Sigmoid colon (tissue), 6 donors: ENCODE measurements at regions not wholly inside any gene's neighbourhood (a gene's known extent, or its start where the extent isn't known, plus 50 kb on each side); places are given as distances from the start of the nearest gene placed in this dataset.

Experiments used
- DNase-seq: peaks from one replicate; pipeline ENCODE4 v3.0.0-alpha.2; 2019
- H3K27ac ChIP-seq, 4 donors: fragments of 200-600 bp; sonication (generic); one replicate each; pipeline ENCODE4 v1.5.1; 2016 to 2019; ENCODE audit warnings: mild to moderate bottlenecking in 1 of 4
- H3K27me3 ChIP-seq, 3 donors: fragments of 200-600 bp; sonication (generic); one replicate each; pipeline ENCODE4 v1.5.1; 2019; ENCODE audit warnings: mild to moderate bottlenecking in 1 of 3
- H3K36me3 ChIP-seq, 4 donors: fragments of 200-600 bp; sonication (generic); one replicate each; pipeline ENCODE4 v1.5.1; 2016 to 2019
- H3K4me1 ChIP-seq, 4 donors: fragments of 200-600 bp; sonication (generic); one replicate each; pipeline ENCODE4 v1.5.1; 2017 to 2019
- H3K4me3 ChIP-seq, 4 donors: fragments of 200-600 bp; sonication (generic); one replicate each; pipeline ENCODE4 v1.5.1; 2017 to 2019; ENCODE audit warnings: mild to moderate bottlenecking in 2 of 4, moderate library complexity in 1 of 4
- H3K9me3 ChIP-seq, 4 donors: fragments of 200-600 bp in 3 of 4; sonication (generic) in 3 of 4; one replicate each; pipeline versions ENCODE4 v1.5.1 to v1.6.1; 2013 to 2019
- EP300 ChIP-seq, 4 donors: sonication (generic); formaldehyde crosslinking; IDR thresholded peaks; one replicate each; pipeline ENCODE4 v1.6.1; 2017; ENCODE audit warnings: antibody characterized with exemption in 4 of 4
- POLR2A ChIP-seq, 2 donors: fragments of 450-650 bp; IDR thresholded peaks; one replicate each; pipeline ENCODE4 v1.6.1; 2016; ENCODE audit warnings: antibody characterized with exemption in 2 of 2, mild to moderate bottlenecking in 2 of 2, moderate library complexity in 2 of 2
- POLR2AphosphoS5 ChIP-seq, 4 donors: sonication (generic); formaldehyde crosslinking; IDR thresholded peaks; one replicate each; pipeline ENCODE4 v1.6.1; 2017; ENCODE audit warnings: antibody characterized with exemption in 4 of 4
- WGBS, 2 donors: extraction: QIAGEN DNeasy Blood & Tissue Kit; methylation state at CpG; one replicate each; pipeline ENCODE4 v1.1.7; 2013; 5-methylcytosine and 5-hydroxymethylcytosine counted together
- intact Hi-C: fragments of 100-400 bp; cut with DNase I; formaldehyde crosslinking; loops from one replicate; pipeline ENCODE4 v1.15.1; 2023
- TF ChIP-seq, protein P1 (sequence below), 4 experiments: fragments of 450-650 bp in 3 of 4; fragments of 200-600 bp in 1 of 4; IDR thresholded peaks; one replicate each; pipeline ENCODE4 v1.5.1; 2016 to 2019; ENCODE audit warnings: antibody characterized with exemption in 4 of 4, mild to moderate bottlenecking in 3 of 4, moderate library complexity in 2 of 4
- donor health status: healthy with polysubstance abuse.
- donor health status: healthy.

- intact Hi-C loops = no loop called here
- no peaks in the 10 kb centered on the region for H3K36me3 ChIP-seq
- DNase-seq = no peak
- H3K4me3 ChIP-seq = no peak overlapping the region
- H3K27ac ChIP-seq = no peak overlapping the region
- TF ChIP-seq, protein P1, sequence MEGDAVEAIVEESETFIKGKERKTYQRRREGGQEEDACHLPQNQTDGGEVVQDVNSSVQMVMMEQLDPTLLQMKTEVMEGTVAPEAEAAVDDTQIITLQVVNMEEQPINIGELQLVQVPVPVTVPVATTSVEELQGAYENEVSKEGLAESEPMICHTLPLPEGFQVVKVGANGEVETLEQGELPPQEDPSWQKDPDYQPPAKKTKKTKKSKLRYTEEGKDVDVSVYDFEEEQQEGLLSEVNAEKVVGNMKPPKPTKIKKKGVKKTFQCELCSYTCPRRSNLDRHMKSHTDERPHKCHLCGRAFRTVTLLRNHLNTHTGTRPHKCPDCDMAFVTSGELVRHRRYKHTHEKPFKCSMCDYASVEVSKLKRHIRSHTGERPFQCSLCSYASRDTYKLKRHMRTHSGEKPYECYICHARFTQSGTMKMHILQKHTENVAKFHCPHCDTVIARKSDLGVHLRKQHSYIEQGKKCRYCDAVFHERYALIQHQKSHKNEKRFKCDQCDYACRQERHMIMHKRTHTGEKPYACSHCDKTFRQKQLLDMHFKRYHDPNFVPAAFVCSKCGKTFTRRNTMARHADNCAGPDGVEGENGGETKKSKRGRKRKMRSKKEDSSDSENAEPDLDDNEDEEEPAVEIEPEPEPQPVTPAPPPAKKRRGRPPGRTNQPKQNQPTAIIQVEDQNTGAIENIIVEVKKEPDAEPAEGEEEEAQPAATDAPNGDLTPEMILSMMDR (IDR thresholded peaks at IDR 0.05) = no peak
- TF ChIP-seq POLR2A (IDR thresholded peaks at IDR 0.05) (no peak), EP300 (IDR thresholded peaks at IDR 0.05) (no peak), POLR2AphosphoS5 (IDR thresholded peaks at IDR 0.05) (no peak)
- no peaks in the 10 kb centered on the region for H3K27me3 ChIP-seq
- H3K9me3 ChIP-seq = no peaks in the 10 kb centered on the region
- peaks cover 0 to 15% (median 11%) of the 10 kb centered on the region in 4 donors for H3K4me1 ChIP-seq
- WGBS, 2 donors = 87 to 91% methylated on average over 5 of the region's 5 CpGs
These were observed 63.2 kb upstream of the KLHL29 start for GRCh38 chr2:23321751-23322150.

GRCh38 chr2:23322567-23323197 is 62.3 kb upstream of the KLHL29 start:
- Histone ChIP-seq H3K4me1 (peaks cover 0 to 24% (median 14%) of the 10 kb centered on the region in 4 donors), H3K27ac (peak overlapping the region in 2 of 4 donors; percentile 32 to 39), H3K36me3 (no peaks in the 10 kb centered on the region), H3K4me3 (no peak overlapping the region), H3K9me3 (no peaks in the 10 kb centered on the region), H3K27me3 (no peaks in the 10 kb centered on the region)
- 83 to 85% methylated on average over 7 of the region's 7 CpGs for WGBS, 2 donors
- no peak for DNase-seq
- intact Hi-C loops = no loop called here
- TF ChIP-seq EP300 (IDR thresholded peaks at IDR 0.05) (no peak), POLR2A (IDR thresholded peaks at IDR 0.05) (no peak), POLR2AphosphoS5 (IDR thresholded peaks at IDR 0.05) (no peak)
- TF ChIP-seq, protein P1 (IDR thresholded peaks at IDR 0.05) = no peak

DNA sequence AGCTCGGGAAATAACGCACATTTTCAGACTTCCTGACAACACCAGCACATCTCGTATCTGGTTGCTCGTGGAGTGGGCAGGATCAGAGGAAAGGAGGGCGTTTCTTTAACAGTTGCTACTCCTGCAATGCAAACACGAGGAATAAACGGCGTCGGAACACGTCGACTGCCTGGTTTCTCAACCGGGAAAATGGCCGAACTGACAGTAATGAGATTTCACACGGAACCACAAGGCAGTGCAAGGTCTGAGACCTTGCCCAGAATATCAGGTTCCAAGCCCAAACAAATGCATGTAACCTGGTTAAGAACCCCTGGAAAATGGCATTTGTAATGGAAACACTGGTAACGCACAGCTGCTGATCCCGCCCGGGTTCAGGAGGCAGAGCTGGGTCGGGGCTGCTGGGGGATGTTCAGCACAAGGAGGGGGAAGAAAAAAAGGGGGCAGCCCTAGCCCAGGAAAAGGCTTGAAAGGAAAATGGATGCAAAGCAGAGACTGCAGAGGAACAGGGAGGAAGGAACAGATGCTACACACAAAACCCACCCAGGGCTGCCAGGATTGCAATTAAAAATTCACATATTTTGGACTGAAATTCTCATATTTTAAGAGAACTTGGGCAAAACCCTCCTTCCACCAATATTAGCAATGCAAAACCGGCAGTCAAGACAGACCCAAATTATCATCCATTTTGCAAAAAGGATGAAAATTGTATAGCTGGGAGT is 61.6 kb upstream of the KLHL29 start:
- intact Hi-C loops = no loop called here
- DNase-seq = no peak
- Histone ChIP-seq H3K27me3 (no peaks in the 10 kb centered on the region), H3K9me3 (no peaks in the 10 kb centered on the region), H3K27ac (peak overlapping the region in 2 of 4 donors; percentile 32 to 39), H3K36me3 (no peaks in the 10 kb centered on the region), H3K4me1 (peaks cover 0 to 31% (median 19%) of the 10 kb centered on the region in 4 donors), H3K4me3 (no peak overlapping the region)
- TF ChIP-seq, protein P1 (IDR thresholded peaks at IDR 0.05) = no peak
- TF ChIP-seq POLR2AphosphoS5 (IDR thresholded peaks at IDR 0.05) = no peak
- no peak for TF ChIP-seq EP300 (IDR thresholded peaks at IDR 0.05)
- TF ChIP-seq POLR2A (IDR thresholded peaks at IDR 0.05) = no peak
- WGBS, 2 donors = 88 to 90% methylated on average over 19 of the region's 19 CpGs

- no peak overlapping the region for H3K27ac ChIP-seq
- intact Hi-C loops = no loop called here
These were observed 60.9 kb upstream of the KLHL29 start for GRCh38 chr2:23323917-23324680.

More at GRCh38 chr2:23323917-23324680, 60.9 kb upstream of the KLHL29 start:
- no peaks in the 10 kb centered on the region for H3K27me3 ChIP-seq
- TF ChIP-seq, protein P1 (IDR thresholded peaks at IDR 0.05) = no peak
- TF ChIP-seq EP300 (IDR thresholded peaks at IDR 0.05) (no peak), POLR2AphosphoS5 (IDR thresholded peaks at IDR 0.05) (no peak), POLR2A (IDR thresholded peaks at IDR 0.05) (no peak)
- no peaks in the 10 kb centered on the region for H3K9me3 ChIP-seq
- no peaks in the 10 kb centered on the region for H3K36me3 ChIP-seq
- H3K4me1 ChIP-seq = peaks cover 0 to 34% (median 19%) of the 10 kb centered on the region in 4 donors
- WGBS, 2 donors = 90 to 92% methylated on average over 20 of the region's 20 CpGs
- DNase-seq = no peak
- no peak overlapping the region for H3K4me3 ChIP-seq
